GM23338 (cell line): ENCODE measurements at regions not wholly inside any gene's neighbourhood (a gene's known extent, or its start where the extent isn't known, plus 50 kb on each side); places are given as distances from the start of the nearest gene placed in this dataset.

Source experiments
- ATAC-seq: fragments of 200-7000 bp; cut with Tn5 transposase; 3 replicates; pipeline ENCODE4 v1.9.1; 2020
- DNase-seq: peaks from one replicate; pipeline ENCODE4 v3.0.0-alpha.2; 2015; ENCODE audit warnings: low spot score
- H2AFZ ChIP-seq: fragments of 200-600 bp; sonication (generic); 2 replicates; pipeline ENCODE4 v1.8.0; 2016; ENCODE audit warnings: antibody characterized with exemption, mild to moderate bottlenecking, moderate library complexity
- H3F3A ChIP-seq: fragments of 200-600 bp; sonication (generic); replicated peaks from 2 replicates; pipeline ENCODE4 v1.8.0; 2017; ENCODE audit warnings: antibody characterized with exemption, mixed run types, low read depth
- H3K27ac ChIP-seq: fragments of 200-600 bp; sonication (generic); 2 replicates; pipeline ENCODE4 v1.6.1; 2016; ENCODE audit warnings: low read depth
- H3K27me3 ChIP-seq: fragments of 200-600 bp; sonication (generic); 2 replicates; pipeline ENCODE4 v1.8.0; 2016; ENCODE audit warnings: mild to moderate bottlenecking, mixed run types, moderate library complexity; ENCODE audit not compliant: insufficient read depth
- H3K36me3 ChIP-seq: fragments of 200-600 bp; sonication (generic); 2 replicates; pipeline ENCODE4 v1.8.0; 2016; ENCODE audit warnings: mild to moderate bottlenecking; ENCODE audit not compliant: insufficient read depth
- H3K4me1 ChIP-seq: fragments of 200-600 bp; sonication (generic); 2 replicates; pipeline ENCODE4 v1.8.0; 2016; ENCODE audit warnings: mild to moderate bottlenecking, moderate library complexity; ENCODE audit not compliant: insufficient read depth
- H3K4me2 ChIP-seq: fragments of 200-600 bp; sonication (generic); 2 replicates; pipeline ENCODE4 v1.7.1; 2017; ENCODE audit warnings: mixed run types
- H3K4me3 ChIP-seq: fragments of 200-600 bp; sonication (generic); 2 replicates; pipeline ENCODE4 v1.6.1; 2016; ENCODE audit warnings: mixed run types
- H3K79me2 ChIP-seq: fragments of 200-600 bp; sonication (generic); replicated peaks from 2 replicates; pipeline ENCODE4 v1.8.0; 2017; ENCODE audit warnings: mild to moderate bottlenecking; ENCODE audit not compliant: insufficient read depth
- H3K9me2 ChIP-seq: fragments of 200-600 bp; sonication (generic); 2 replicates; pipeline ENCODE4 v1.8.0; 2017; ENCODE audit not compliant: insufficient read depth
- H4K20me1 ChIP-seq: fragments of 200-600 bp; sonication (generic); replicated peaks from 2 replicates; pipeline ENCODE4 v1.8.0; 2017; ENCODE audit warnings: mild to moderate bottlenecking; ENCODE audit not compliant: insufficient read depth
- H3K27ac Mint-ChIP-seq: 2 replicates; pipeline ENCODE4 v1.8.0; 2020; ENCODE audit warnings: inconsistent platforms, mild to moderate bottlenecking, moderate library complexity, mixed read lengths
- H3K27me3 Mint-ChIP-seq: 3 replicates; pipeline ENCODE4 v1.8.0; 2022; ENCODE audit warnings: low read depth, mild to moderate bottlenecking, moderate library complexity, mixed read lengths, inconsistent platforms; ENCODE audit not compliant: insufficient read depth, poor library complexity
- H3K36me3 Mint-ChIP-seq: 3 replicates; pipeline ENCODE4 v1.8.0; 2021; ENCODE audit warnings: low read depth, mild to moderate bottlenecking, inconsistent platforms, moderate library complexity, mixed read lengths
- H3K4me1 Mint-ChIP-seq: 3 replicates; pipeline ENCODE4 v1.8.0; 2020; ENCODE audit warnings: mild to moderate bottlenecking, inconsistent platforms, mixed read lengths
- H3K4me3 Mint-ChIP-seq: 3 replicates; pipeline ENCODE4 v1.8.0; 2021; ENCODE audit warnings: moderate library complexity, mild to moderate bottlenecking, inconsistent platforms, mixed read lengths
- H3K9me3 Mint-ChIP-seq: 3 replicates; pipeline ENCODE4 v1.8.0; 2020; ENCODE audit warnings: moderate library complexity, mild to moderate bottlenecking, inconsistent platforms, mixed read lengths
- CREB1 ChIP-seq: fragments of 250-450 bp; sonication (Bioruptor Pico); IDR thresholded peaks from 2 replicates; pipeline ENCODE4 v1.5.0; 2020; ENCODE audit warnings: low read depth, mild to moderate bottlenecking, moderate library complexity
- CTCF ChIP-seq, 2 experiments: fragments of 200-600 bp in 1 of 2; sonication (generic) in 1 of 2; conservative IDR thresholded peaks; 2 replicates each; pipeline versions ENCODE4 v1.5.1 to v1.6.1; 2016 to 2017; ENCODE audit warnings: antibody characterized with exemption in 2 of 2, low read depth in 2 of 2, mild to moderate bottlenecking in 2 of 2, moderate library complexity in 1 of 2
- ETS1 ChIP-seq: IDR thresholded peaks from 2 replicates; pipeline ENCODE4 v1.6.1; 2016; ENCODE audit warnings: antibody characterized with exemption
- EZH2 ChIP-seq: fragments of 200-600 bp; sonication (generic); IDR thresholded peaks from one replicate; pipeline ENCODE4 v1.8.0; 2017; ENCODE audit warnings: antibody characterized with exemption, mild to moderate bottlenecking, low read depth; ENCODE audit not compliant: unreplicated experiment
- EZH2phosphoT487 ChIP-seq: fragments of 200-600 bp; sonication (generic); IDR thresholded peaks from one replicate; pipeline ENCODE4 v1.8.1; 2018; ENCODE audit warnings: antibody characterized with exemption; ENCODE audit not compliant: unreplicated experiment
- JUNB ChIP-seq: IDR thresholded peaks from one replicate; pipeline ENCODE4 v1.6.1; 2016; ENCODE audit warnings: antibody characterized with exemption; ENCODE audit not compliant: unreplicated experiment
- NANOG ChIP-seq: IDR thresholded peaks from 2 replicates; pipeline ENCODE4 v1.6.1; 2016; ENCODE audit warnings: antibody characterized with exemption, borderline replicate concordance
- POLR2AphosphoS5 ChIP-seq: IDR thresholded peaks from 2 replicates; pipeline ENCODE4 v1.6.1; 2016; ENCODE audit warnings: antibody characterized with exemption, low read depth
- REST ChIP-seq: IDR thresholded peaks from one replicate; pipeline ENCODE4 v1.6.1; 2018; ENCODE audit warnings: antibody characterized with exemption; ENCODE audit not compliant: unreplicated experiment
- STAT1 ChIP-seq: IDR thresholded peaks from one replicate; pipeline ENCODE4 v1.6.1; 2016; ENCODE audit warnings: antibody characterized with exemption; ENCODE audit not compliant: unreplicated experiment
- ZNF114 ChIP-seq: fragments of 250-450 bp; sonication (Bioruptor Pico); IDR thresholded peaks from 2 replicates; pipeline ENCODE4 v1.5.0; 2020; ENCODE audit warnings: mild to moderate bottlenecking, moderate library complexity
- ZNF331 ChIP-seq: fragments of 250-450 bp; sonication (Bioruptor Pico); IDR thresholded peaks from 2 replicates; pipeline ENCODE4 v1.5.0; 2020; ENCODE audit warnings: low read depth, mild to moderate bottlenecking, moderate library complexity
- ZNF462 ChIP-seq: fragments of 250-450 bp; sonication (Bioruptor Pico); IDR thresholded peaks from 2 replicates; pipeline ENCODE4 v1.5.0; 2020; ENCODE audit warnings: mild to moderate bottlenecking, moderate library complexity

GRCh38 chrX:21166272-21166982 is 207.8 kb upstream of the CNKSR2 start:
- no peaks in the 10 kb centered on the region for H3K36me3 Mint-ChIP-seq

More at GRCh38 chrX:21166272-21166982, 207.8 kb upstream of the CNKSR2 start:
- no peak overlapping the region for H3K4me3 Mint-ChIP-seq
- H3K4me1 Mint-ChIP-seq, result peaks cover 6% of the 10 kb centered on the region; the same call in 2 of the 3 replicates
- peaks cover 8% of the 10 kb centered on the region; the same call in 1 of the 2 replicates for H3K4me1 ChIP-seq
- H3K4me3 ChIP-seq, result no peak overlapping the region
- peak overlapping the region; percentile 14; the same call in 1 of the 2 replicates for H3K27ac ChIP-seq
- no peak overlapping the region for H2AFZ ChIP-seq
- H3K27me3 Mint-ChIP-seq, result no peaks in the 10 kb centered on the region
- H3K9me3 Mint-ChIP-seq, result no peaks in the 10 kb centered on the region
- no peaks in the 10 kb centered on the region for H3K9me2 ChIP-seq
- H3F3A ChIP-seq, result no peaks in the 10 kb centered on the region
- H3K4me2 ChIP-seq, result no peak overlapping the region
- H3K36me3 ChIP-seq, result no peaks in the 10 kb centered on the region
- H4K20me1 ChIP-seq, result no peaks in the 10 kb centered on the region
- DNase-seq, result peak; percentile 41
- H3K79me2 ChIP-seq, result no peaks in the 10 kb centered on the region
- no peak overlapping the region for H3K27ac Mint-ChIP-seq
- no peaks in the 10 kb centered on the region for H3K27me3 ChIP-seq
- TF ChIP-seq CREB1 (no peak), NANOG (no peak), REST (no peak), STAT1 (no peak), JUNB (no peak), ZNF331 (no peak), ETS1 (no peak), EZH2phosphoT487 (no peak), ZNF462 (no peak), EZH2 (no peak), ZNF114 (no peak), POLR2AphosphoS5 (no peak), CTCF (conservative IDR thresholded peaks at IDR 0.05; ENCODE audit: low read depth in 2 of 2) (no peak)
- ATAC-seq, result no peak
